HUDEP-2 (cell line): ENCODE measurements at regions not wholly inside any gene's neighbourhood (a gene's known extent, or its start where the extent isn't known, plus 50 kb on each side); places are given as distances from the start of the nearest gene placed in this dataset.
"Not testable (repeated sequence)": the region's sequence is repeated elsewhere in the genome, so short reads cannot be mapped to it uniquely, and the experiment has no call there.

Experiments used
- DNase-seq, 76 experiments: peaks; one replicate each; lab custom pipeline; 2025; ENCODE audit not compliant: unreplicated experiment in 76 of 76; lab: John Stamatoyannopoulos, UW

DNA sequence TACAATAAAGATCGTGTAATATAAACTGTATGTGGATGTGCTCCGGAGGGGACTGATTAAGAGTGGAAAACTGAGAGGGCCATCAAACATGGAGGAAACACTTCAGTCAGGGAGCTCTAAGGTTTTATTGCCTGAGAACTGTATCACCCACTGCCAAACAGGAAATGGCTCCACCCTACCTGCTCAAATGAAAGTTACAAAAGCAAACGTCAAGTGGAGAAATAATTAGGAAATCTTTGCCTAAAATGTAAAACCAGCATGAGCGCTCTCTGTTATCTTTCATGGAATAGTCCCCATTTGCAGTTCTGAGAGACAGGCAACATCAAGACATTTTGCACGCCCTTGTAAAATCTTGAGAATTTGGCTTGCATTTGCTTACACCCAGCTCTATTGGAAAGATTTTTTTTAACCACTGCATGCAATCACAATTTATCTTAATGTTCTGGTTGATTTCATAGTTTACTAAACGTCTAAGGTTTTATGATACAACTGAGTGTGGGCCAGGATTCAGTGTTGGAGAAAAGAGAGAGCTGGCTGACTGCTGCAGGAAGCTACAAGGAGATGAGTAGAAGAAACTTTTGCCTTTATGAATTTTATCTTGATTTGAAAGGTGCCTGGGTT is 344.0 kb upstream of the PRICKLE1 start:
- no peak for DNase-seq

DNA sequence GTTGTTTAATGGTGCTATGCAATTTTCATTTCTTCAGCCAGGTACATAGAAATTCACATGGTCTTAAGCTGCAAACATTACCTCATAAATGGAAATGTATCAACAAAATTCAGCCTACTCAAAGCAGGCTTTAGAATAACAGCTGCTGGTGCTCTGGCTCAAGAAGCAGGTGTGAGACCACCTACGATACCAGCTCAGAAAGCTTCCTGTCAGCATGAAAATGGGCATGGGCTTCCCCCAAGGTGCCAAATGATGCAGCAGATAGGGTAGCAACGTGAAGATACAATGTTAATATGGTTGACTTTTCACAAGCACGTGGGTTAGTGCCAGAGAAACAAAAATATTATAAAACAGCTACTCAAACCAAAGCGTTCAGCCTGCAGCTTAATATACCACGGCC is 343.4 kb upstream of the PRICKLE1 start:
- DNase-seq = no peak

DNA sequence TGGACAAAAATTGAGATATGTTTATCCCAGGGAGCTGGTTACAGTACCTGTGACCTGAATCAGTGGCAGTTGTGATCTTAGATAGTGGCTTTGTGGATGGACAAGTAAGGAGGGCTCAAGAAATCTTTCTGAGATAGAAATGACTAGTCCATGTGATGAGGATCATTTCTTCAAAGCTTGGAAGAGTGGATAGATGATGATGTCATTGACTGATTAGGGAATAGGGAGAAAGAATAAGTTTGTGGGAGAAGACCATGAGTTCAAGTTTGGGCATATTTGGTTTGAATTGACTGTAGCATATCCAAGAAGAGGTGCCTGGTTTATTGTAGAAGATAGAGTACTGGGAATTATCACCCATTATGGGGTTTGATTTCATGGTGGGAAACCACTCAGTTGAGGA is 336.7 kb upstream of the PRICKLE1 start:
- DNase-seq = no peak

DNA sequence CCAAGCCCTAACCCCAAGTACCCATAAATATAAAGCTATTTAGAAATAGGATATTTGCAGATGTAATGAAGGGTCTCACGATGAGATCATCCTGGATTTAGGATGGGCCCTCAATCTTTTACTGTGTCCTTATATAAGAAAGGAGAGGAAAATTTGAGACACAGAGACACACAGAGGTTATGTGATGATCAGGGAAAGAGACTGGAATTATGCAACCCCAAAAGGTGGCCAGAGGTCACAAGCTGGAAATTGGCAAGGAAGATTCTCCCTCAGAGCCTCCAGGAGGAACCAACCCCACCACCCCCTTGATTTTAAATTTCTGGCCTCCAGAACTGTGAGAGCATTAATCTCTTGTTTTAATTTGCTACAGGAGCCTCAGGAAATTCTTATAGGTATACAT is 334.9 kb upstream of the PRICKLE1 start:
- no peak for DNase-seq

DNA sequence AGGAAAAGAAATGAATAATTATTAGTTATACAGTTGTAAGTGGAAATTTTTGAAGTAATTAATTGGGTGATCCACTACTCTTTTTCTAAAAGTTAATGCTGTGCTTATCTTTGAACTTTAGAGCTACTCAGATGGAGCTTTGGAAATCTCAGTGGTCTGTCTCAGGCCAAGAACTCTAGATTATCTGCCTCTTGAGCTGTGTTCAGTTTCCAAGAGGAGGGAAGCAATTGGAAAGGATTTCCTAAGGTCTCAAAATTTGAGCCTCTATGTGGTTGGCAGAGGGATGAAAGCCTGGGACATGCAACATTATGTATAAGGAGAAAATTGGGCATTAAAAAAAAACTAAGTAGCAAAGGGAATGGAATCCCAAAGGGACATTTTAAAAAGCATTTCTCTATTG is 334.0 kb upstream of the PRICKLE1 start:
- no peak for DNase-seq

DNA sequence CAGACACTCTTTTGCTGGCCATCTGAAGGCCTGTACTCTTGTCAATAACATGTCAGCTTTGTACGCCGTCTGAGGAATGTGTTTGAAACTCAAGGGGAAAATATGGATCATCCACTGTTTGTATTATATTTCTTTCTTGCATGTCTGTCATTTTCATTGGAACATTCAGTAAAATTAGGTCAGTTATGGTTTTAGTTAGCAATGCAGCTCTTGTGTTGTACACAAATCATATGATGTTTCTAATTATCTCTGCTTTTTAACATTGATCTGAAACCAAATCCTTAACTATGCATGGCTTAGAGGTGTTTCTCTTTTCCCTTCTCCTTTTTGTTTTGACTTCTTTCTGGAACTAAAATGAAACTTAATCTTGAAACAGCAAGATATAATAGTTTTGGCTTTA is 333.6 kb upstream of the PRICKLE1 start:
- DNase-seq = no peak

DNA sequence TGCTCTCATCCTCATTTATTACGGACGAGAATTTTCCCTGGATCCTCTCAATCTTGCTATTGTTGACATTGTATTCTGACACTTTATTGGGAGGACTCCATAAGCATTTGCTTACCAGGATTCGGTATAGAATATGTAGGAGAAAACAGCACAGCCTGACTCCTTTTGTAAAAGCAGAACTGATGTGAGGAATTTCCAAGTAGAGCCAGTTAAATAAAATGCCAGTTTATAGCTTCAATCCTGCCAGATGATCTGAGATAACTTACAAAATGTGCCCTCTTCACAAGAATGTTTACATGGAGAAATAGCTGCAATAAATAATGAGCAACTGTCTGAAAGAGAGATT is 332.9 kb upstream of the PRICKLE1 start:
- DNase-seq = no peak

DNA sequence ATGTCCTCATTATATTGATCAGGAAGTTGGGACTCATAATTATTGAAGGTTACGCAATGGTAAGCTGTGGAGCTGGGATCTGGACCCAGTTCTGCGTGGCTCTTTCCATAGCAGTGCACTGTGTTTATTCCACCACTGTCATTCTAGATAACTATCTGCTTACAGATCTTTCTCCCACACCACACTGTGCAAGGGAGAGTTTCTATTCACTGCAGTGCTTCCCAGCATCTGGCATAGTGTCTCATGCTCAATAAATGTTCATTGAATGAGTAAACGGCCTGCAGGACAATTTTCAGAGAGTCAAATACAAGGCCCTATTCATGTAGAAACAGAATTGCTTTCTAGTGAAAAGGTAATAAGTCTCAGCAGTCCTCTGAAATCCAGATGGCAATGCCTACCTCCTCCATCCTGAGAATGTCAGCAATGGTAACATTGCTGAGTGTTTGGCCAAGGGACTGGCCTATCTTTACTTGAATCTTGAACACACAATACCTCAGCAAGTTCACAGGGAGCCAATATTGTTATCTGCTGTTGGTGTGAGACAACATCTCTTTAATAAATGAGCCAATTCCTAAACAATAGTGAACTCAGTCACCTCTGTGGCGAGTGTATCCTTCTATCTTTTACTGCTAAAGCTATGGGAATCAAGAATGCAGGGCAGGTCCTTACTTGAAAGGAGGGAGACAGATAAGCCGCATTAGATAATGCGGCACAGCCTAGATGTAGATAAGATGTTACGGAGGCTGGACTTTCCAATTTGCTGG is 332.4 kb upstream of the PRICKLE1 start:
- no peak for DNase-seq

DNA sequence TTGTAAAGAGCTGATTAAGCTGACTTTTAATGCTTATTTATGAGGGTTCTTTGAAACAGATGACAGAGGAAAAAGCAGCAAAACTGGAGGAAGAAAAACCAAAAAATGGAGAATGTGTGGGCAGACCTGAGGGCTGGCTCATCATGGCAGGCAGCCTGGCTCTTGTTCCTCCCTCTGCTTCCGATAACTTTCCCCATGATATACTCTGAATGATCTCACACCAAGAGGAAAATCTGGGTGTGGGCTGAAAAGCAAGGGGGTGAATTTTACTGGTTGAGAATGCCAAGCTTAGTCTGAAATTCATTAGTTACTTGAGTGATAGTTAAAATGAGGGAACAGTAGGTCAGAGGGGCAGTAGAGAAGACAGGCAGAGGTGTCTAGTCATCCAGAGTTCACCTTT is 330.1 kb upstream of the PRICKLE1 start:
- no peak for DNase-seq

DNA sequence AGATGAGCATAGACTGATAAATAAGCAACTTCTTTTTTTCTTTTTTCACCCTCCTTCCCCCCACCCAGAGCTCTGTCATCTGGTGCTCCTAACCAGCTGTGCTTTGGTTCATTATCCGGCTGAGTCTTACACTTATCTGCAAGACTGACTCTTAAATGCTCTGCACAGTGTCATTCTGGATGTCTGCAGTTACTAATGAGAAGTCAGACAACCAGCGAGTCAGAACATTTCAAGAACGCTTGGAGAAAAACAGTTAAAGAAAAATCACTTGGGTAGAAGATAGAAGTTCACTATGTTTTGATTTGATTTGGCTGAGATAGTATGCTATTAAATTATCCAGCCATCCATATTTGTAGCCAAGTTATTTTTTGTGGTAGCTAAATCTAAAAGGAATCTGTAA is 328.9 kb upstream of the PRICKLE1 start:
- no peak for DNase-seq

DNA sequence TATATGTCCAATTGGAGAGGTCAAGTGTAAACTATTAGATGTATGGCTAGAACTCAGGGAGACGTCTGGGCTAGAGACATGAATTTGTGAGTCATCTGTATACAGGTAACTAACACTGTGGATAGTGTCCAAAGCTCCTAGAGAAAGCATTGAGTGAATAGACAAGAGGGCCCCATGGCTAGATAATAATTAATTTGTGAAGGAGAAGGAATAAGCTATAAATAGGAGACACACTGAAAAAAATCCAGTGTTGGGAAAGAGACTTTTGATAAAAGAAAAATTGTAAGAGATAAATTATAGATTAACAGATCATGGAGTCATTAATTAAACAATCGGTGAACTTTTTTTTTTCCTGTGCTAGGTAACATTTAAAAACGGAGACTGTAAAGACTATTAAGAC is 326.6 kb upstream of the PRICKLE1 start:
- no peak for DNase-seq

DNA sequence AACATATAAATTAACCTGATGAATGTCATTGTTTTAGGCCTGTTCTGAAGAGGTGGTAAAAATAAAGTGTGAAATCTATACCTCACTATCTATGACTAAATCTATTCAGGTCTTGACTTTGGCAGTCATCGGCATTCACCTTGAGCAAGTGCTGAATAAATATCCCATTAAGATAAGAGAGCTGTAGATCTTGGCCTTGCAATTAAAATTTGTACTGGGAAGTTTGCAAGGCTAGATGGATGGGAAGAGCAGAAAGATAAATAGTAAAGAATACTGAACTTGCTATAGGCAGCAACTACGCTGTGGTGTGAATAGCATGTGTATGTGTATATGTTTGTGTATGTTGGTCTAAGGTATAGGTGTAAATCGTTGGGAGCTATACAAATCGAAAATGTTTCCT is 325.9 kb upstream of the PRICKLE1 start:
- no peak for DNase-seq

DNA sequence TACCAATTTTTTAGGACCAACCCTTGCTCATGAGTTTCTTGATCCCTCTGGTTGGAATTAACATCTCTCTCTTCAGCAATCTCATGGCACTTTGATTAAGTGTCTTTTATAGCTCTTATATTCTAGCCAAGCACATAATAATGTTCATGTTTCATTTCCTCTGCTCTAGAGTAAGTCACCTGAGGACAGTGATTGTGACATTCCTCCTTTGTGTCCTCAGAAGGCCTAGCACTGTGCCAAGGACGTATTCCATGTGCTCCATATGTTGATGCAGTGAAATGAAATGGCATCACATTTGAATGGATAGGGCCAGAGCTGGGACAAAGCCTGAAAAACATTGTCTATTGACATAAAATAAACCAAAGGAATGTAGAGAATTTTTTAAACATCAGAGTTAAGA is 322.8 kb upstream of the PRICKLE1 start:
- DNase-seq = no peak

DNA sequence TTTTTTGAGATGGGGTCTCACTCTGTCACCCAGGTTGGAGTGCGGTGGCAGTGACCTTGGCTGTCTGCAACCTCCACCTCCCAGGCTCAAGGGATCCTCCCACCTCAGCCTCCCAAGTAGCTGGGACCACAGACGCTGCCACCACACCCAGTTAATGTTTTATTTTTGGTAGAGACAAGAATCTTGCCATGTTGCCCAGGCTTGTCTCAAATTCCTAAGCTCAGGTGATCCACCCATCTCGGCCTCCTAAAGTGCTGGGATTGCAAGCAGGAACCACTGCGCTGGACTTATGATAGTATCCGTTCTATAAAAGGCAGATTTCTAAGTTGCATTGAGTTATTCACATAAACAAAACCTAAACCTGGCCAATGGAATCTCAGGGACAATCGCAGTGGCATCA is 321.1 kb upstream of the PRICKLE1 start:
- DNase-seq = no peak

DNA sequence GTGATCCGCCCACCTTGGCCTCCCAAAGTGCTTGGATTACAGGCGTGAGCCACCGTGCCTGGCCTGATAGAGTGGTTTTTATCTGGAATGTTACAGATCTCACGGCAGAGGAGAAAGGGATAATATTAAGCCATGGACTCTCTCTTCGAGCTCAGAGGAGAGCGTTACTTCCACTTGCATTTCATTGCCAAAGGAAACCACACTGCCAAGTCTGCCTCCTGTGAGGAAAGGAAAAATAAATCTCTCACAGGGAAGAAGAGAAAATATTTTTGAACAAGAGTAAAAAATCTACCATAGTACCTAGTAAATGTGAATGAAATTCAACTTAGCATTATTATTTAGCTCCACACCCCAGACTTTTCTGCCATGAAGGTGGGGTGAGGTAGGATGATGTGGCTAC is 319.2 kb upstream of the PRICKLE1 start:
- DNase-seq = no peak

DNA sequence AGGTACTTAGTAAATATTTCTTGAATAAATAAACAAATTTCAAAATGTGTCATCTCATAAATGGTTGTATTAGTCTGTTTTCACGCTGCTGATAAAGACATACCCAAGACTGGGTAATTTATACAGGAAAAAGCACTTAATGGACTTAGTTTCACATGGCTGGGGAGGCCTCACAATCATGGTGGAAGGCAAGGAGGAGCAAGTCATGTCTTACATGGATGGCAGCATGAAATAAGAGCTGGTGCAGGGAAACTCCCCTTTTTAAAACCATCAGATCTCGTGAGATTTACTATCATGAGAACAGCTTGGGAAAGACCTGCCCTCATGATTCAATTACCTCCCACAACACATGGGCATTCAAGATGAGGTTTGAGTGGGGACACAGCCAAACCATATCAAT is 317.3 kb upstream of the PRICKLE1 start:
- DNase-seq = not testable (repeated sequence)

DNA sequence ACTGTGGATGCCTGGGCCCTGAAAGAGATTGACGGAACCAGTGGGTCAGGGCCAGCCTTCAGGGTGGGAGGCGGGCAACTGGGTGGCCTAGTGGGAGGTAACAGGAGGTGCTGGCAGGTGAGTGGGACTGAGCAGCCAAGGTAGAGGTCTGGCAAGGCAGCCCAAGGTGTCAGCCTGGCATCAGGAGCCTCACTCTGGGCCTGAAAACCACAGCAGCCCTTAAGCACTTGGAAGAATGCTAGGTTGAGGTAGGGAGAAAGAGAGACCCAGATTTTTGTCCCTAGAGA is 315.8 kb upstream of the PRICKLE1 start:
- DNase-seq = no peak

DNA sequence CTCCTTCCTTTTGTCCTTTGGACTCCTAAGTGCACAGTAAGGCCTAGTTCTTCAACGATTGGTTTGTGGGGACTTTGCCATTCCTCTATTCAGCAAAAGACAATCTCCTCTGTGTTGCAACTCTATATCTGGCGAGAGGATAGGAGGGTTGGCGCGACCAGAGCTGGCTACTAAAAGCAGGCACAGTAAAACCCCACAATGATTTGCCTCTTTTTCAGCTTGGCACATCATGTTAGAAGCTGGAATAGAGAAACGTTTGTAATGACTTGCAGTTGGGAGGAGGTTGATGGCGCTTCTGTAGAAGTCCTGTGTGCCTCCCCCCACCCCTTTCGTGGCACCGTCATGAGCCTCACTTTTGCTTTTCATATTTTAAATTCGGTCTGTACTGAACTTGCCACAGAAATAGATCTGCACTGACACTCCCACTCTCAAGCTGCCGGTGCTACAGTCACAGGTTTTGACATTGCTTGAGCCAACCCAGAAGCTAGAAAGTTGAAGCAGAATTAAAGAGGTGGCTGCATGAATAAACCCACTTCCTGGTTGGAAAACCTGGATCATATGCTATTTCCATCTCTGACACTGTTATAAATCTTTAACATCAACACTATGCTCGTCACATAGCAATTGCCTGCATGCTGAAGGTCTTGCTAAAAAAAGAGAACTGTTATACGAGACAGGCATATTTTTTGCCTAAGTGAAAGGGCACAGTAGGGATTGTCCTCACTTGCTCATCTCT is 315.3 kb upstream of the PRICKLE1 start:
- no peak for DNase-seq

DNA sequence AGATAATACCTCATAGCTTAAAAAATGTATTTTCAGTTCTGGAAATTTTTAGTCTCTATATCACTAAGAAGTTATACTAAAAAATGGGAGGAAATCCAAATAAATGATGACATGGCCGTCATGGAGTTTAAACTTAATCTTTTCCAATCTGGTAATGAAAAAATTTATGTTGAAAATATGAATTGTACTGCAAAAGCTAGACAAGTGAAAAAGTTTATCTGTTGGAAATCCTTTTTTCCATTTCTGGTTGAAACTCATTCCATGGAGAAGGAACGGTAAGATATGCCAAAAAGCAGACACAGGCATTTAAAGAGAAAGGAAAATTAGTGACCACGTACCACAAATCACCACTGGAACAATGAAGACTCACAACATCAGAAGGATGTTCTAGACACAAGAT is 314.2 kb upstream of the PRICKLE1 start:
- no peak for DNase-seq

DNA sequence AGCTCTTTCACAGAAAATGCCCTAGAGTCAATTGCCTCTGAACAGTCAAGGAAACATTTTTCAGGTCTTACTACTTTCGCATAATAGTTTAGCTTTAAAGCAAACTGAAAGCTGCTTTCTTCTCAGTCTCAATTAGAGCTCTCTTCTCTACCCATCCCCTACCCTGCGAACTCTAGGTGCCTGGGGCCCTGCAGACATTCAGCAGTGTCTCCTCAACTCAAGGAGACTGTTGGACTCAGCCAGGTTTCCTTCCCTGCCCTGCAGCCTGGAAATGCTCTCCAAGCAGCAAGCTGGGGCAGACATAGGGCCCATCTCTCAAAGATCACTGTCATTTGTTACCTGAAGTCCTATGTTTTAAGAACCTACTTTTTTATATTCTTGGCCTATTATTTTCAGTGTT is 312.5 kb upstream of the PRICKLE1 start:
- no peak for DNase-seq

DNA sequence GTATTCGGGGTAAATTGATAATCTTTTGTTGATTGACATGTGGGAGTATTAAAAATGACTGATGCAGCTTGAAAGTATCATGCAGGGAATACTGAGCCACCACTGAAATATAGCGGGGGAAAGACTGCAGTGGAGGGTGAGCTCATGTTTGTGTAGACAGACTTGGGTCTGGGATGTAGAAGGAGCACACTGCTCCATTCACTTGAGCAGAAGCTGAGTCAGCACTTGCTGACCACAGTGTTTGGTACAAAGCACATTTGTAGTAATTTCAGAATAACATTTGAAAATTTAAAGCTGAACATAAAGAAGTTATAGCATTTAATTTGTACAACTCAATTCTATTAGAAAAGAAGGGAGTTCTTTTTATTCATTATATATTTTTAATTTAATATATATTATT is 304.3 kb upstream of the PRICKLE1 start:
- no peak for DNase-seq
